HepG2 (cell line): ENCODE measurements at regions not wholly inside any gene's neighbourhood (a gene's known extent, or its start where the extent isn't known, plus 50 kb on each side); places are given as distances from the start of the nearest gene placed in this dataset.
"Not testable (repeated sequence)": the region's sequence is repeated elsewhere in the genome, so short reads cannot be mapped to it uniquely, and the experiment has no call there.

ENCODE experiments used
- ELF4 ChIP-seq: sonication (generic); formaldehyde crosslinking; IDR thresholded peaks from 2 replicates; pipeline ENCODE4 v1.5.0; 2020; ENCODE audit warnings: missing genetic modification reagents, mild to moderate bottlenecking, moderate library complexity, borderline replicate concordance
- HMGXB3 ChIP-seq: sonication (generic); formaldehyde crosslinking; IDR thresholded peaks from 2 replicates; pipeline ENCODE4 v1.4.0; 2020; ENCODE audit warnings: missing genetic modification reagents, borderline replicate concordance
- HNF4G ChIP-seq, 2 experiments: sonication (generic) in 1 of 2; formaldehyde crosslinking in 1 of 2; IDR thresholded peaks; 2 replicates each; pipeline versions ENCODE4 v1.4.0 to v1.6.1; 2011 to 2020; ENCODE audit warnings: borderline replicate concordance in 2 of 2, low read depth in 2 of 2, mild to moderate bottlenecking in 2 of 2, low read length in 1 of 2, missing genetic modification reagents in 1 of 2, moderate library complexity in 1 of 2
- KDM4B ChIP-seq: sonication (generic); formaldehyde crosslinking; IDR thresholded peaks from 2 replicates; pipeline ENCODE4 v1.4.0; 2020; ENCODE audit warnings: missing genetic modification reagents
- NR3C1 ChIP-seq: sonication (generic); formaldehyde crosslinking; IDR thresholded peaks from 2 replicates; pipeline ENCODE4 v1.4.0; 2020; ENCODE audit warnings: missing genetic modification reagents
- PHB2 ChIP-seq: fragments of 450-650 bp; IDR thresholded peaks from 2 replicates; pipeline ENCODE4 v1.6.1; 2018; ENCODE audit not compliant: partially characterized antibody
- POLR2AphosphoS2 ChIP-seq: IDR thresholded peaks from 2 replicates; pipeline ENCODE4 v1.6.1; 2011; ENCODE audit warnings: low read depth, low read length, improper control_type of control experiment
- SAFB2 ChIP-seq: sonication (generic); formaldehyde crosslinking; IDR thresholded peaks from 2 replicates; pipeline ENCODE4 v1.5.1; 2020; ENCODE audit warnings: missing genetic modification reagents, low read depth, mild to moderate bottlenecking, borderline replicate concordance
- SOX13 ChIP-seq, 3 experiments: fragments of 450-650 bp in 1 of 3; sonication (generic) in 1 of 3; formaldehyde crosslinking in 1 of 3; IDR thresholded peaks in 2 of 3; conservative IDR thresholded peaks in 1 of 3; 2 replicates each; pipeline versions ENCODE4 v1.5.0 to v1.6.1; 2016 to 2020; ENCODE audit warnings: antibody characterized with exemption in 1 of 3, mild to moderate bottlenecking in 1 of 3, missing compliant biosample characterization in 1 of 3, missing genetic modification reagents in 1 of 3, moderate library complexity in 1 of 3
- SRSF1 ChIP-seq: fragments of 200-400 bp; formaldehyde crosslinking; optimal IDR thresholded peaks from 2 replicates; pipeline ENCODE3; 2017; ENCODE audit warnings: mild to moderate bottlenecking, low read depth, low read length, moderate library complexity
- ZNF709 ChIP-seq: sonication (generic); formaldehyde crosslinking; IDR thresholded peaks from 2 replicates; pipeline ENCODE4 v1.5.0; 2020; ENCODE audit warnings: mild to moderate bottlenecking, missing genetic modification reagents
- TF ChIP-seq, protein P1 (sequence below): sonication (generic); formaldehyde crosslinking; IDR thresholded peaks from 2 replicates; pipeline ENCODE4 v1.5.0; 2020; ENCODE audit warnings: mild to moderate bottlenecking, missing genetic modification reagents, moderate library complexity
- TF ChIP-seq, protein P2 (sequence below): IDR thresholded peaks from 2 replicates; pipeline ENCODE4 v1.6.1; 2012; ENCODE audit warnings: inconsistent platforms

- TF ChIP-seq, protein P1, sequence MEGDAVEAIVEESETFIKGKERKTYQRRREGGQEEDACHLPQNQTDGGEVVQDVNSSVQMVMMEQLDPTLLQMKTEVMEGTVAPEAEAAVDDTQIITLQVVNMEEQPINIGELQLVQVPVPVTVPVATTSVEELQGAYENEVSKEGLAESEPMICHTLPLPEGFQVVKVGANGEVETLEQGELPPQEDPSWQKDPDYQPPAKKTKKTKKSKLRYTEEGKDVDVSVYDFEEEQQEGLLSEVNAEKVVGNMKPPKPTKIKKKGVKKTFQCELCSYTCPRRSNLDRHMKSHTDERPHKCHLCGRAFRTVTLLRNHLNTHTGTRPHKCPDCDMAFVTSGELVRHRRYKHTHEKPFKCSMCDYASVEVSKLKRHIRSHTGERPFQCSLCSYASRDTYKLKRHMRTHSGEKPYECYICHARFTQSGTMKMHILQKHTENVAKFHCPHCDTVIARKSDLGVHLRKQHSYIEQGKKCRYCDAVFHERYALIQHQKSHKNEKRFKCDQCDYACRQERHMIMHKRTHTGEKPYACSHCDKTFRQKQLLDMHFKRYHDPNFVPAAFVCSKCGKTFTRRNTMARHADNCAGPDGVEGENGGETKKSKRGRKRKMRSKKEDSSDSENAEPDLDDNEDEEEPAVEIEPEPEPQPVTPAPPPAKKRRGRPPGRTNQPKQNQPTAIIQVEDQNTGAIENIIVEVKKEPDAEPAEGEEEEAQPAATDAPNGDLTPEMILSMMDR (CRISPR knock-in tag), result not testable (repeated sequence)
- TF ChIP-seq SRSF1; ELF4 (CRISPR knock-in tag); SAFB2; SOX13 (IDR thresholded peaks at IDR 0.05); SOX13 (CRISPR knock-in tag; conservative IDR thresholded peaks at IDR 0.05 in 1 of 2, IDR thresholded peaks at IDR 0.05 in 1 of 2); PHB2; ZNF709 (CRISPR knock-in tag); HMGXB3 (CRISPR knock-in tag); POLR2AphosphoS2; KDM4B (CRISPR knock-in tag); NR3C1; HNF4G (IDR thresholded peaks at IDR 0.05; ENCODE audit: borderline replicate concordance, low read depth, low read length); HNF4G (CRISPR knock-in tag; IDR thresholded peaks at IDR 0.05; ENCODE audit: borderline replicate concordance, low read depth): not testable (repeated sequence)
- TF ChIP-seq, protein P2, sequence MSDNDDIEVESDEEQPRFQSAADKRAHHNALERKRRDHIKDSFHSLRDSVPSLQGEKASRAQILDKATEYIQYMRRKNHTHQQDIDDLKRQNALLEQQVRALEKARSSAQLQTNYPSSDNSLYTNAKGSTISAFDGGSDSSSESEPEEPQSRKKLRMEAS, result not testable (repeated sequence)
These were observed 191.9 kb downstream of the TSPY10 start for GRCh38 chrY:9719616-9720015.
